ENCODE measurements at regions not wholly inside any gene's neighbourhood (a gene's known extent, or its start where the extent isn't known, plus 50 kb on each side); places are given as distances from the start of the nearest gene placed in this dataset.
"Not testable (repeated sequence)": the region's sequence is repeated elsewhere in the genome, so short reads cannot be mapped to it uniquely, and the experiment has no call there.

GRCh38 chr4:120005527-120005926 is 61.1 kb downstream of the MAD2L1 start:
- DNase-seq, result no peak

- no peak for DNase-seq
These were observed 61.6 kb downstream of the MAD2L1 start for GRCh38 chr4:120005076-120005475.

- no peak for DNase-seq
These were observed 62.6 kb downstream of the MAD2L1 start for GRCh38 chr4:120004054-120004453.

GRCh38 chr4:120003193-120003592 is 63.5 kb downstream of the MAD2L1 start:
- no peak for DNase-seq

GRCh38 chr4:120001850-120002249 is 64.8 kb downstream of the MAD2L1 start:
- DNase-seq, result no peak

- no peak for DNase-seq
These were observed 65.9 kb downstream of the MAD2L1 start for GRCh38 chr4:120000591-120001296.

GRCh38 chr4:119996024-119996423 is 70.6 kb downstream of the MAD2L1 start:
- not testable (repeated sequence) for DNase-seq

GRCh38 chr4:119984996-119985395 is 81.7 kb downstream of the MAD2L1 start:
- DNase-seq, result no peak

GRCh38 chr4:119982756-119983155 is 83.9 kb downstream of the MAD2L1 start:
- DNase-seq, result no peak

GRCh38 chr4:119980456-119980855 is 86.2 kb downstream of the MAD2L1 start:
- DNase-seq, result no peak

- DNase-seq, result no peak
These were observed 89.3 kb downstream of the MAD2L1 start for GRCh38 chr4:119977076-119977940.

- no peak for DNase-seq
These were observed 95.1 kb downstream of the MAD2L1 start for GRCh38 chr4:119971431-119972084.

- DNase-seq, result no peak
These were observed 104.0 kb downstream of the MAD2L1 start for GRCh38 chr4:119962631-119963030.

GRCh38 chr4:119958983-119959382 is 107.7 kb downstream of the MAD2L1 start:
- DNase-seq, result no peak

- DNase-seq, result no peak
These were observed 111.4 kb downstream of the MAD2L1 start for GRCh38 chr4:119955256-119955655.

- not testable (repeated sequence) for DNase-seq
These were observed 112.2 kb downstream of the MAD2L1 start for GRCh38 chr4:119954487-119954886.

- no peak for DNase-seq
These were observed 120.3 kb downstream of the MAD2L1 start for GRCh38 chr4:119946359-119946758.

- DNase-seq, result no peak
These were observed 123.8 kb downstream of the MAD2L1 start for GRCh38 chr4:119942806-119943205.

- no peak for DNase-seq
These were observed 126.1 kb downstream of the MAD2L1 start for GRCh38 chr4:119940557-119940956.

GRCh38 chr4:119939071-119939995 is 127.3 kb downstream of the MAD2L1 start:
- no peak for DNase-seq

- no peak for DNase-seq
These were observed 128.9 kb downstream of the MAD2L1 start for GRCh38 chr4:119937746-119938145.

GRCh38 chr4:119933606-119934005 is 133.0 kb downstream of the MAD2L1 start:
- no peak for DNase-seq

- DNase-seq, result peak; percentile 3
These were observed 134.4 kb downstream of the MAD2L1 start for GRCh38 chr4:119932277-119932676.
